Panc1 (cell line): ENCODE measurements at regions not wholly inside any gene's neighbourhood (a gene's known extent, or its start where the extent isn't known, plus 50 kb on each side); places are given as distances from the start of the nearest gene placed in this dataset.

ENCODE experiments used
- POLR2AphosphoS5 ChIP-seq: IDR thresholded peaks from 2 replicates; pipeline ENCODE4 v1.6.1; 2012; ENCODE audit warnings: mild to moderate bottlenecking, low read depth, low read length, moderate library complexity
- SIN3A ChIP-seq: IDR thresholded peaks from 2 replicates; pipeline ENCODE4 v1.6.1; 2012; ENCODE audit warnings: low read depth, mild to moderate bottlenecking, low read length, moderate library complexity, borderline replicate concordance; ENCODE audit not compliant: insufficient read depth
- TCF7L2 ChIP-seq: IDR thresholded peaks from 2 replicates; pipeline ENCODE4 v1.6.1; 2011; ENCODE audit warnings: mild to moderate bottlenecking, low read depth, low read length, inconsistent platforms
- TF ChIP-seq, protein P1 (sequence below): fragments of 450-650 bp; IDR thresholded peaks from 2 replicates; pipeline ENCODE4 v1.5.1; 2017; ENCODE audit warnings: mild to moderate bottlenecking
- TF ChIP-seq, protein P2 (sequence below), 2 experiments: IDR thresholded peaks; 2 replicates each; pipeline ENCODE4 v1.6.1; 2011 to 2012; ENCODE audit warnings: low read depth in 2 of 2, control low read depth in 1 of 2, low read length in 1 of 2, mild to moderate bottlenecking in 1 of 2, moderate library complexity in 1 of 2; ENCODE audit not compliant: insufficient read depth in 1 of 2

DNA sequence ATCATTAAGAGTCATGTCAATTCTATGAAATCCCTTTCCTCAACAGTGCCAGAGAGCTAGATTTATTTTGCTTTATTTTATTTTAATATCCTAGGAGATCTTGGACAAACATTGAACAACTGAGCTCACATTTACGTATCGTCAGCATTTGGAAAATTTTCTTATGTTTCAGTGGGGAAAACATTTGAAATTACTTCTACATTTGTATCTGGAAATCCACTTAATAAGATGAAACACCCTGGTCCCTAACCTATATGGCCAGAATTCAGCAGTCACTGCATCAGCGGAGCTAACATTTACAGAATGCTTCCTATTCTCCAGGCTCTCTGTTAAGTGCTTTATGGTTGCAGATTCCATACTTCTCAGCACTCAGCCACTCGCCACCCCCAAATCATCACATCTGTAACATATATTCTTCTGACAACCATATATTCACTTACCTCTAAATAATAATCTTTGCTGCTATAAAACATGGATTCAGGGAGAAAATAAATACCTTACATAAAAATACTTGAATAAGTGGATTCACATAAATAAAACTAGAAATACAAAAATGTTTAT is 773.9 kb downstream of the JRKL start:
- TF ChIP-seq, protein P1, sequence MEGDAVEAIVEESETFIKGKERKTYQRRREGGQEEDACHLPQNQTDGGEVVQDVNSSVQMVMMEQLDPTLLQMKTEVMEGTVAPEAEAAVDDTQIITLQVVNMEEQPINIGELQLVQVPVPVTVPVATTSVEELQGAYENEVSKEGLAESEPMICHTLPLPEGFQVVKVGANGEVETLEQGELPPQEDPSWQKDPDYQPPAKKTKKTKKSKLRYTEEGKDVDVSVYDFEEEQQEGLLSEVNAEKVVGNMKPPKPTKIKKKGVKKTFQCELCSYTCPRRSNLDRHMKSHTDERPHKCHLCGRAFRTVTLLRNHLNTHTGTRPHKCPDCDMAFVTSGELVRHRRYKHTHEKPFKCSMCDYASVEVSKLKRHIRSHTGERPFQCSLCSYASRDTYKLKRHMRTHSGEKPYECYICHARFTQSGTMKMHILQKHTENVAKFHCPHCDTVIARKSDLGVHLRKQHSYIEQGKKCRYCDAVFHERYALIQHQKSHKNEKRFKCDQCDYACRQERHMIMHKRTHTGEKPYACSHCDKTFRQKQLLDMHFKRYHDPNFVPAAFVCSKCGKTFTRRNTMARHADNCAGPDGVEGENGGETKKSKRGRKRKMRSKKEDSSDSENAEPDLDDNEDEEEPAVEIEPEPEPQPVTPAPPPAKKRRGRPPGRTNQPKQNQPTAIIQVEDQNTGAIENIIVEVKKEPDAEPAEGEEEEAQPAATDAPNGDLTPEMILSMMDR: no peak
- TF ChIP-seq POLR2AphosphoS5 (no peak), SIN3A (no peak), TCF7L2 (no peak)
- TF ChIP-seq, protein P2, sequence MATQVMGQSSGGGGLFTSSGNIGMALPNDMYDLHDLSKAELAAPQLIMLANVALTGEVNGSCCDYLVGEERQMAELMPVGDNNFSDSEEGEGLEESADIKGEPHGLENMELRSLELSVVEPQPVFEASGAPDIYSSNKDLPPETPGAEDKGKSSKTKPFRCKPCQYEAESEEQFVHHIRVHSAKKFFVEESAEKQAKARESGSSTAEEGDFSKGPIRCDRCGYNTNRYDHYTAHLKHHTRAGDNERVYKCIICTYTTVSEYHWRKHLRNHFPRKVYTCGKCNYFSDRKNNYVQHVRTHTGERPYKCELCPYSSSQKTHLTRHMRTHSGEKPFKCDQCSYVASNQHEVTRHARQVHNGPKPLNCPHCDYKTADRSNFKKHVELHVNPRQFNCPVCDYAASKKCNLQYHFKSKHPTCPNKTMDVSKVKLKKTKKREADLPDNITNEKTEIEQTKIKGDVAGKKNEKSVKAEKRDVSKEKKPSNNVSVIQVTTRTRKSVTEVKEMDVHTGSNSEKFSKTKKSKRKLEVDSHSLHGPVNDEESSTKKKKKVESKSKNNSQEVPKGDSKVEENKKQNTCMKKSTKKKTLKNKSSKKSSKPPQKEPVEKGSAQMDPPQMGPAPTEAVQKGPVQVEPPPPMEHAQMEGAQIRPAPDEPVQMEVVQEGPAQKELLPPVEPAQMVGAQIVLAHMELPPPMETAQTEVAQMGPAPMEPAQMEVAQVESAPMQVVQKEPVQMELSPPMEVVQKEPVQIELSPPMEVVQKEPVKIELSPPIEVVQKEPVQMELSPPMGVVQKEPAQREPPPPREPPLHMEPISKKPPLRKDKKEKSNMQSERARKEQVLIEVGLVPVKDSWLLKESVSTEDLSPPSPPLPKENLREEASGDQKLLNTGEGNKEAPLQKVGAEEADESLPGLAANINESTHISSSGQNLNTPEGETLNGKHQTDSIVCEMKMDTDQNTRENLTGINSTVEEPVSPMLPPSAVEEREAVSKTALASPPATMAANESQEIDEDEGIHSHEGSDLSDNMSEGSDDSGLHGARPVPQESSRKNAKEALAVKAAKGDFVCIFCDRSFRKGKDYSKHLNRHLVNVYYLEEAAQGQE (IDR thresholded peaks at IDR 0.05; ENCODE audit: insufficient read depth in 1 of 2, low read depth in 2 of 2, low read length in 1 of 2): no peak
